HG02938 (cell line): ENCODE measurements at regions not wholly inside any gene's neighbourhood (a gene's known extent, or its start where the extent isn't known, plus 50 kb on each side); places are given as distances from the start of the nearest gene placed in this dataset.

ENCODE experiments used
- ATAC-seq: cut with Tn5 transposase; IDR thresholded peaks from one replicate; pipeline ENCODE4 v1.9.1; 2021; ENCODE audit warnings: mild to moderate bottlenecking, moderate library complexity; ENCODE audit not compliant: unreplicated experiment

DNA sequence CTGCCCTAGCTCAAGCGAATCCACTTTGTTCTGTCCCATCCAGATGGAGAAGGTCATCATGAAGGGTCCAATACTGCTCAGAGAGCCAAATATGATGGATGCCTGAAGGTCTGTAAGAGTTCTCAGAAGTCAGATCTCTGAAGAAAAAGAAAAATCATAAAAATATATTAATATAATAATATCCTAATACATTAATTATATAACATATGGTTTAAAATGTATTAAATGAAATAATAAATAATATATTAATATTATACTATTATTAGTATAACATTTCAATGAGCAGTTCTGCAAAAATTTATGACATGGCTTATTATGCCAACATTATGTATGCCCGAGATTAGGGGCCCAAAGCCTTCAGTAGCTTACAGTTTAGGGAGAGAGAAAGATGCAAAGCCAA is 78.2 kb upstream of the GPR12 start:
- ATAC-seq = no peak

DNA sequence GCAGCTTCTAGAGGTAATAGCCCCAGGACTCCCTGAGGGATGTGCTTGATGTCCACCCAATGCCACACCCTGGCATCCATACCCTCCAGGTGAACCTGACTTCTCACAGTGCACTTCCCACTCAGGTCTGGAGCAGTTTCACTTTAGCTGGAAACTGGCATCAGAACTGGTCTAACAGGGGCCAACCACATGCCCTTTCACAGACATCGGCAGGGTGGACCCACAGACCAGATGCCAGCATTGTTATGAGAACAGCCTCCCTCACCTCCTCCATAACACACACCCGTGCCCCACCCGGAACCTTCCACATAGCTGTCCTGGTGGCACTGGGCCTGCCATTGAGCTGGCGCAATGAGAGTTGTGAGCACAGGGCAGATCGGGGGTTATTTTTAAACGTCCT is 77.4 kb upstream of the GPR12 start:
- no peak for ATAC-seq

DNA sequence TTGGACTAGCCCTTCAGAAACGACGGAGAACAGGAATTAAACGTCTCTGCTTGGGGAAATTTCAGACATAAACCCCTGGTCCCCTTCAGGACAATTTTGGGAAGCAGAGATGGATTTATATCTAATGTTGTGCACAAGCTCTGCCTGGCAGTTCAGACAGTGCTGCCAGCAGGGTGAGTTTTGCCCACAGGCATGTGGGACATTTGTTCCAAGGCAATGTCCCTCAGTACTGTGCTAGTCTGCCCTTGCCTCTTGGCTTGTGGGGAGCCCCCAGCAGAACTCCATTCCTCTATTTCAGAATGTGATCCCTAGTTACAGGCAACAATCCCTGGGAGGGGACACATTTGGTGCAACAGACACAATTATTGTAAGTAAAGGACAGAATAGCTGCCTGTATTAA is 76.5 kb upstream of the GPR12 start:
- ATAC-seq = no peak

DNA sequence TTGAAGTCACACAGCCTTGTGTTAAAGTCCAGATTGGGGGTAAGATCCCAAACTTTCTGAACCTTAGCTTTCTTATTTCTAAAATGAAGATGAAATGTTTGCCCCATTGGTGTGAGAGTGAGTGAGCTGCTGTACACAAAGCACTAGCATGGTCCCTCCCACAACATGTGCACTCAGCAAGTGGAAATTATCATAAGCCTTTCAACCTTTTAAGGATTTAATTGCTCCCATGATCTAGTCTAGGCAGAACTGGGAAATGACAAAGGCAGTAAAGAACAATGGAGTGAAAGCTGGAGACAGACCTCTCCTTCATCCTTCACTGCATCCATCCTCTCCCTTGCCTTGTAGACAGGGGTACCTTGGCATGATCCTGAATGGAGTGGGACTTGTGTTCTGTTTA is 76.0 kb upstream of the GPR12 start:
- no peak for ATAC-seq

DNA sequence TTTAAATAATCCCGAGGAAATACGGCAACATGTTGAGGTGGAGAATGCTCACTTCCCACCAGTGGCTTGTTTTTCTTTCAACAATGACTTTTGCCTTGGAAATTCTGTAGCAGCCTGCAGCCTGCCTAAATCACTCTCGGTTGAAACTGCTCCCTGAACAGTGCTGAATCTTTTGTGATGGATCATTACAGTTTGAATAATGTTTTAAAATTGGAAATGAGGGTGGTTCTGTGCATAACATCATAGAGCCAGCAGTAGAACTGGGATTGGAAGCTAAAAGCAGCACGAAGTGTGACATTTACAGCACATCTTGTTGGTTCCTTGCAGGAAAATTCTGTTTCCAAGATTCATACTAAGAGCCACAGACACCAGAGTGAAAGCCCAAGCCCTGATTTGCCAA is 74.1 kb upstream of the GPR12 start:
- no peak for ATAC-seq

DNA sequence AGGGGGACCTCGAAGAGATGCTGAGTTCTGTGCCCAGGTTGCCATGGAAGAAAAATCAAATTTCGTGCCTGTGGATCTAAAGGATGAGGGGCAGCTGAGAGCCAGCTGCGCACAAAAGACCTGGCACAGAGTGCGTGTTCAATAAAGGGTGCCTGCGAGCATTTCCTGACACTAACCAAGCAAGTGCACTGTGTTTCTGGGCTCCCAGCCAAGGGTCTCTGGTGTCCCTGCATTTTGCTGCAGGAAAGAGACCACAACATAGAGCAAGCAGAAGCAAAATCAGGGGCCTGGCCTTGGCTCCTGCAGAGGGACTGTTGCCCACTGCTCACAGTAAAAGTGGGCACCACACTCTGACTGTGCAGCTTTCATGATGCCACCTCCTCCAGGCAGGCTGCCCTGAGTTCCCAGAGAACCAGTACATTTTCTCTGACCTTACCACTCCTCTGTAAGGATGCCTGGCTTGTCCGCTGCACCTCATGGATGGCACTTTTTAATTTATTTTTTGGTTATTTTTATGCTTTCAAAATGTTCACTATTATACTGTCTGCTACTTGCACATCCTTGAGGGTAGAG is 70.8 kb upstream of the GPR12 start:
- no peak for ATAC-seq

DNA sequence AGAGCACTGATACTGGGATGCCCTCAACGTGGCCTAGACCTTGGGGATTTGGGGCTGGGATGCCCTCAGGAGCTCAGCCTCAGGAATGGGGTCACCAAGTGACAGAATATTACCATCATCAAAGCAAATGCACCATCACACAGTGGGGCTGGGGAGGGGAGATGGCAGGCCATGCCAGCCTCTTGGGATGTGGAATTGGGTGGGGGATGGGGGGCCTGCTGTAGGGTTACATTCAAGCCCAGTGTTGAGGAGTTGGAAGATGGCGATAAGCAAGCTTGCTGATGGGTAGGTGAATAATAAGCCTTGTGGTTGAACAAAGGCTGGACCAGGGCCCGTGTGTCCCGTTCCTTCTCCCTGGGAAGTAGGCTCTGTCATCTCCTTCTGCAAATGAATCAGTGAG is 69.1 kb upstream of the GPR12 start:
- no peak for ATAC-seq

DNA sequence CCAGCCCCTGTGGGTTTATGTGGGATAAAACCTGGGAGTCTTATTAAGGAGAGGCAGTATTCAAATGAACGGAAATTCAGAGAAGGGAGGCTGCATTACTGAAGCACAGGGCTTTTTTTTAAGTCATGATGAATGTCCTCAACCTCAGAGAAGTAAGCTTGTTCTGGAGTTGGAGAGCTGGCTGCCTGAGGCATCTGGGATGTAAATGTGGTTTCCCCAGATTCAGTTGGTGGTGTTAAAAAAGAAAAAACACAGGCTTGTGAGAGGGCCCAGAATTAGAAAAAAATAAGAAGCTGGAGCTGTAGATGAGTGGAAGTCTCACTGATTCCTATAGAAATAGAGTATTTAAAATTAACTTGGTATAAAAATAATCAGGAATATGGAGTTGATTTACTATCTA is 64.0 kb upstream of the GPR12 start:
- ATAC-seq = no peak

DNA sequence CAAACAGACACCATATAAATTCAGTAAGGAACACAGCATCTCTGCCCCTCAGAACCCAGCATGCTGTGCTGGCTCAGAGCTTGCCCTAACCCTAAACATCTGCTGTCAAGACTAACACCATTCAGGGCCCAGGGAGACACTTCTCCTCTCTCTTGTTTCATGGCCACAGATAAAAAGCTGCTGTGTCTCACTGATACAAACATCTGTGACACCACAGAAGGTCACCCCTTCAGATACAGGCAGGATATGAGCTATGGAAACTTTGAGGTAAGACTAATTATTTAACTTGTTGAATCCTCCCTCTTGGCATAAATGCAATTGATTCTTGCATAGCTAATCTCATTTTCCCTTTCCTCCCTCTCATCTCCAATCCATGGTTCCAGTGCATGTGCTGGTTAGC is 61.6 kb upstream of the GPR12 start:
- ATAC-seq = no peak

DNA sequence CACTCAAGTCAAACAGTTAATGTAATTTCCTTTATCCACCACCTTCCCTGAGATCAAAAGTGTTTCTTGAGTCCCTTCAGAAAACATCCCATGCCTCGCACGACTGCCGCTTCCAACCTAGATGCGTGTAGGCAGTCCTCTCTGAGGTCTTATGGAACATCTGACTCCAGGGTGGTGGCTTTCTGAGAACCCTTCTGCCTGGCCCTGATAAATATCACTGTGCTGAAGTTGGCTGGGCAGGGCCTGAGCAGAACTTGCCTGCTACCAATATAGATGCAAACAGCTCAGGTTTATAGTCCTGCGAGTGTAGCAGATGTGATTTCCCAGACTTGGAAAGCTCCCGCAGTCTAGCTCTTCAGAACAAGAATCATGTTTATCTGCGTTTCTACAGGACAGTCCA is 61.1 kb upstream of the GPR12 start:
- no peak for ATAC-seq

DNA sequence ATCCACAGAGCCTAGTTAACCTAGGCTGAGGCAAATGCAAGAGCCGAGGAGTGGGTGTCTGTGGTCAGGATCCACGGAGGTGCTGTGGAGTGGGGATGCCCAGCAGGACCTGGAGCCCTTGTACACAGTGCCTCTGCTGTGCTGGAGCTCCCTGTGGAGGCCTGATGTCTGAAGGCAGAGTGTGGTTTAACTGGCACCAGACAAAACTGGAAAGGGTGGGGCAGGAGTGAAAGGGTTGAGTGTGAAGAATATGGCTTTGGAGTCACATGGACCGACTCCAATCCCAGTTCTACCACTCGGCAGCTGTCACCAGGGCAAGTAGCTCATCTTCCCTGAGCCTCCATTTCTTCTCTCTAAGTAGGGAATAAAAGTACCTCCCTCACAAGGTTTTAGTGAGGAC is 60.3 kb upstream of the GPR12 start:
- no peak for ATAC-seq

DNA sequence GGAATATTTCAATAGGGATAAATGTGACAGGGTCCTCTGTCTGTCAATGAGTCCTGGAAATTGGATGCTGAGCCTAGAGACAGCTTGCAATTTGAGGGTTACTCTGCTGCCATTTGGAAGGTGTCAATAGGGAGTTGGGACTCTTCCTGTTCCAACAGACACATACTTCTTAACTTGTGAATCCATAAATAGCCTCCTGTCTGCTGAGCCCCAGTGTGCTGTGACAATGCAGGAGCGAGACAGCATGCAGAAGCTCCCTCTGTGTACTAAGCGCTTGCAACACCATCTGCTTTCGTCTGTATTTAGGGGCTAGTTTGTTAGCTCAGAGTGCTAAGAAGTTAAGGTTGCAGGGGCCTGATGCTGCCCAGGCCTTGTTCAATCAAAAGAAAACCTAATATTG is 58.5 kb upstream of the GPR12 start:
- no peak for ATAC-seq

DNA sequence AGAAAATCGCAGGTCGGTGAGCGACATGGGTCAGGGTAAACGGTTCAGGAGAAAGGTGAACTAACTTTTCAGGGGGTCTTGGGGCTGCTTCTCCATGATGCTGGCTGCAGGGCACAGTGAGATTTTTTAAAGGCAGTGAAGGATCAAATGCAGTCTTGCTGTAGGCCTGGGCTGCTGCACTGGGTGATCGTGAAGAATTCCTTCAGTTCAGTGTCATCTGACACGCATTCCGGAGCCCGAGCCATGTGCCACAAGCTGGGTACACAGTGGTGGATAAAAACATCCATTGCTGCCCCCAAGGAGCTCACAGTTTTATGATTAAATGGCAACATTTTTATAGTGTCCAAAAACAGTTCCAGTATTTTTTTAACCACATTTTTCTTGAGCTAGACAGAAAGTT is 56.3 kb upstream of the GPR12 start:
- no peak for ATAC-seq

DNA sequence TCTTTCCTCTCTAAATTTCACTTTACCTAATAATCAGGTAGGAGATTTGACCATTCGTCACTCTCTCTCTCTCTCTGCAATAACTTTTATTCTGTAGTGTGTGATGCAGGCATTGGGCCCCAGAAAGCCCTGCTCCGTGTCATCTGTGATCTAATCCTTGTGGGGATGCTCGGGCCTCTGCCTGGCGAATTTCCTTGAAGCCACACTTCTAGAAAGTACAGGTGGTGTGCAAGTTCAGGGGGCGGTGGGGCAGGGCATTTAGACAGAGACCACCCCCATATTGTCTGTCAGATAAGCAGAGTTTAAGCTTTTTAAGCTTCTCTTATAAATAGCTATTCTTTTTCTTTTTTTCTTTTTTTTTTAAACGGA is 53.4 kb upstream of the GPR12 start:
- ATAC-seq = no peak

DNA sequence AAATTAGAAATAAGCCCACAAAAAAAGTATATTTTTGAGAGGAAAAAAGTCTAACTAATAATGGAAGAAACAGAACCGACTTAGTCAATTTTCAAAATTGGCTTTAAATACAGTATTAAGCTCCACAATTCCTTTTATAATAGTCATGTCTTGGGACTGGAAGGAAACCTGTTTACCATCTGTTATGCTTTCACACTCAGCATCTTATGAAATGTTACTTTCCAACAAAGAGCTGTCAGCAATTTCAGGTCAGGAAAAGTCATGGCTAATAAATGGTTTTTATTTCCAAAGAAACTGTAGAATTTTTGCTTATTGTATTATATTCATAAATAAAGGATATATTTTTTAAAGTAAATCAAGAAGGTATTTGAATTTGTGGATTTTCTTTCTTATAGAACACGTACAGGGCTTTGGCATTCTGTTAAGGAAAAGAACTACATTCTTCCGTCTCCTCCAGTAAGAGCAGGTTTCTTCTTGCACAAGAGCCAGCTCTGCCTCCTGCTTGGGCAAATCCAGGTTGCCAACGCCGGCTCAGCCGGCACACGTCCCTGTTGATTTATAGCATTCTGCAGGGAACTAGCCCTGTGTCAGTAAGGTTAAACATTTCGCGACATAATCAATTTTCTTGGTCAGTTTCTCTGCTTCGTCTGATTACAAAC is 52.9 kb upstream of the GPR12 start:
- ATAC-seq = no peak

DNA sequence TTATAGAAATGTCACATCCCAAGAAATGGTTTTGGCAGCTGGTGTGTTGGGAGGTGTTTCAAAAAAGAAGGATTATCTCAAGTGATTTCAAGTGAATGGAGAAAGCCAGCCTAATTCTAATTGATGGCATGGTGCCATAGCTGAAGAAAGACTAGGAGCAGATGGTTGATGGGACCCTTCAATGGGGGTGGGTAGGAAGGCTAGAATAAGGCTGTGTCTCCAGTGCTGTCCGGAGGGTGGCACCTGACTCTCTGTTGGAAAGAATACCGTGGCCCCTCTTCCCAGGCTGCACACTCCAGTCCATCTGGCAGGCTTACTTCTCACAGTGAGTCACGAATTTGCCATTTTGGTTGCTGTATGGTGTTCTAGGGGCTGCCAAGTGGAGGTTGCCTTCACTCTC is 51.0 kb upstream of the GPR12 start:
- no peak for ATAC-seq
